ENCODE measurements at regions not wholly inside any gene's neighbourhood (a gene's known extent, or its start where the extent isn't known, plus 50 kb on each side); places are given as distances from the start of the nearest gene placed in this dataset.
"Not testable (repeated sequence)": the region's sequence is repeated elsewhere in the genome, so short reads cannot be mapped to it uniquely, and the experiment has no call there.

- DNase-seq: not testable (repeated sequence)
These were observed 60.3 kb upstream of the FBXL17 start for GRCh38 chr5:108442063-108442651.

GRCh38 chr5:108437425-108437824 is 55.5 kb upstream of the FBXL17 start:
- no peak for DNase-seq

- DNase-seq: no peak
These were observed 54.8 kb upstream of the FBXL17 start for GRCh38 chr5:108436696-108437095.

GRCh38 chr5:108433600-108433999 is 51.7 kb upstream of the FBXL17 start:
- no peak for DNase-seq

- DNase-seq: no peak
These were observed 50.1 kb upstream of the FBXL17 start for GRCh38 chr5:108432024-108432423.

All from dermis blood vessel endothelial cell (primary cell).